Breast epithelium (tissue), 3 donors: ENCODE measurements at regions not wholly inside any gene's neighbourhood (a gene's known extent, or its start where the extent isn't known, plus 50 kb on each side); places are given as distances from the start of the nearest gene placed in this dataset.

Experiments
- POLR2A ChIP-seq: fragments of 450-650 bp; IDR thresholded peaks from one replicate; pipeline ENCODE4 v1.6.1; 2016; ENCODE audit warnings: antibody characterized with exemption, mild to moderate bottlenecking, moderate library complexity
- POLR2AphosphoS5 ChIP-seq, 3 donors: sonication (generic); formaldehyde crosslinking; IDR thresholded peaks; one replicate each; pipeline ENCODE4 v1.6.1; 2017; ENCODE audit warnings: antibody characterized with exemption in 3 of 3
- TF ChIP-seq, protein P1 (sequence below), 3 donors: fragments of 450-650 bp; IDR thresholded peaks; one replicate each; pipeline ENCODE4 v1.5.1; 2016 to 2017; ENCODE audit warnings: antibody characterized with exemption in 3 of 3, mild to moderate bottlenecking in 3 of 3, moderate library complexity in 3 of 3

- TF ChIP-seq POLR2A (no peak), POLR2AphosphoS5 (IDR thresholded peaks at IDR 0.05) (no peak)
- TF ChIP-seq, protein P1, sequence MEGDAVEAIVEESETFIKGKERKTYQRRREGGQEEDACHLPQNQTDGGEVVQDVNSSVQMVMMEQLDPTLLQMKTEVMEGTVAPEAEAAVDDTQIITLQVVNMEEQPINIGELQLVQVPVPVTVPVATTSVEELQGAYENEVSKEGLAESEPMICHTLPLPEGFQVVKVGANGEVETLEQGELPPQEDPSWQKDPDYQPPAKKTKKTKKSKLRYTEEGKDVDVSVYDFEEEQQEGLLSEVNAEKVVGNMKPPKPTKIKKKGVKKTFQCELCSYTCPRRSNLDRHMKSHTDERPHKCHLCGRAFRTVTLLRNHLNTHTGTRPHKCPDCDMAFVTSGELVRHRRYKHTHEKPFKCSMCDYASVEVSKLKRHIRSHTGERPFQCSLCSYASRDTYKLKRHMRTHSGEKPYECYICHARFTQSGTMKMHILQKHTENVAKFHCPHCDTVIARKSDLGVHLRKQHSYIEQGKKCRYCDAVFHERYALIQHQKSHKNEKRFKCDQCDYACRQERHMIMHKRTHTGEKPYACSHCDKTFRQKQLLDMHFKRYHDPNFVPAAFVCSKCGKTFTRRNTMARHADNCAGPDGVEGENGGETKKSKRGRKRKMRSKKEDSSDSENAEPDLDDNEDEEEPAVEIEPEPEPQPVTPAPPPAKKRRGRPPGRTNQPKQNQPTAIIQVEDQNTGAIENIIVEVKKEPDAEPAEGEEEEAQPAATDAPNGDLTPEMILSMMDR (IDR thresholded peaks at IDR 0.05), result no peak
These were observed 495.6 kb downstream of the NYAP2 start for GRCh38 chr2:225895126-225895525.
